ENCODE measurements at regions not wholly inside any gene's neighbourhood (a gene's known extent, or its start where the extent isn't known, plus 50 kb on each side); places are given as distances from the start of the nearest gene placed in this dataset.
"Not testable (repeated sequence)": the region's sequence is repeated elsewhere in the genome, so short reads cannot be mapped to it uniquely, and the experiment has no call there.

DNA sequence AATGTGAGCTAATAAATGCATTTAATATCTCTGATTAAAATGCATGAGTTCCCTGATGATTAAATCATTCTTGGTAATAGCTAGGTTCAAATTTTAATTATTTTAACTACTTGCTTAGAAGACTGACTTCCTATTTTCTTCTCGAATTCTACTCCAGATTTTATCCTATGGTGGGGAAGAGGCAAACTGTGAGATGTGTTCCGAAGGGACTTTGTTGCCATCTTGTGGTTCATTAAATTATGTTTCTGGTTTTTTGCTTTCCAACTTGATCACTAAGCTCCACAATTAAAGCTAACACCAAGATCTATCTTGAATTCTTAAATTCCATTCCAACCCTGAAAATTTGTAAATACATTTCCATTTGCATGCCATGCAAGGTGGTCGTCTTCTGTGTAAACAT is 538.4 kb upstream of the PCDH20 start:
- DNase-seq = no peak

DNA sequence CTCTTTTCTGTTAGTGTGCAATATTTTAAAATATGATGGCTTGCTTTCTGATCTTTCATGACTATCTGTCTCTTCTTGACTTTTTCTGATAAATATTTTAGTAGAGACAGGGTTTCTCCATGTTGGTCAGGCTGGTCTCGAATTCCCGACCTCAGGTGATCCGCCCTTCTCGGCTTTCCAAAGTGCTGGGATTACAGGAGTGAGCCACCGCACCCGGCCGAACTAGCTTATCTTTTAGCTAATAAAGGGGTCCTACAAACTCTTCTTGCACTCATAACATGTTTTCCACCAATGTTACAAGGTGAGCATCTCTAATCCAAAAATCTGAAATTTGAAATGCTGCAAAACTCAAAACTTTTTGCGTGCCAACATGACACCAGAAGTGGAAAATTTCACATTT is 535.2 kb upstream of the PCDH20 start:
- DNase-seq = no peak

DNA sequence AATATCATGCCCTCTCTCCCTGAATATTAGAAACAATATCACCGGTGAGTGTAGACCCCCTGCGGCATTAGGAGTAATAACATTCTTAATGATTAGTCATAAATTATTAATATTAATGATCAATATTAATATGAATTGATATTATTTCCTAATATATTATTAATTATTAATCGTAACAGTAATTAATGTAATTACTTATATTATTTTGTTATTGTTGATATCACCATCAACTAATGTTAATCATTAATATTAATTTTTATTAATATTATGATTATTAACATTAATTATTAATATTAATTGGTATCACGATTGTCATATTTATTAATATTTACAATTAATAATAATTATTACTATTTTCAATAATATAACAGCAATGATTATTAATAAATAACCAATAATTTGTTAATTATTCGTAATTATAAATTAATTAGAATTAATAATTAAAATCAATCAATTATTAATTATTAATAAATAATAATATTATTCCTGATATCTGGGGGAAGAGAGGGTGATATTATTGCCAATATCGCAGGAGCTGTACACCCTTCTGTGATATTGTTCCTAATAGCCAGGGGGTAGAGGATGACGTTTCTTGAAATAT is 528.8 kb upstream of the PCDH20 start:
- DNase-seq = no peak

DNA sequence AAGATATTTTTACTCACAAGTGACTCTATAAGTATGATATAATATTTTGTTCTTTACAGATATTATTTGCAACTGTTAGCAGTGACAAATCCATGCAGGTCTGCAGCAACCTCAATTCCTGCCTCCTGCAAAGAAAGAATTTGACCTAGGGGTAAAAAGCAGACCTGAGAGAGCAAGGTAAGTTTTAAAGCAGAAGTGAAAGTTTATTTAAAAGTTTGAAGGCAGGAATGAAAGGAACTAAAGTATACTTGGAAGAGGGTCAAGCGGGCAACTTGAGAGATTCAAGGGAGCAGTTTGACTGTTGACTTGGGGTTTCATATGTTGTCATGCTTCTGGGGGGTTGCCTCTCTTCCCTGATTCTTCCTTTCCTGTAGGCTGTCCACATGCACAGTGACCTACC is 520.1 kb upstream of the PCDH20 start:
- no peak for DNase-seq

DNA sequence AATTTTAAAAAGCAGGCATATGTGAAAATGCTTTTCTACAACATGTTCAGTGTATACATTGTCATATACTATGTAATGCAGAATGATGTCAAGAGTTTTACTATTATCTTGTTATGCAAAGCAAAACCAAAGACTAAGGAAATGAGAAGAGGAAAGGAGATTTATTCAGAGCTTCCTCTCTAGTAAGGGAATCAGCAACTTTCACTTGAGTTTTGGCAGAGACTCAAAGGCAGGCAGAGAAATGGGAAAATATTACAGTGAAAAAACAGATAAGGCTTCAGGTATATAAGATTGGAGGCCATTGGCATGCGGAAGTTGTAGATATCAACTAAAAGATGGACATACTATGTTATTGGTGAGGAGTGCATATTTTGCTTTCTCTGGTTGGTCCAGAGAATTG is 512.0 kb upstream of the PCDH20 start:
- DNase-seq = no peak

DNA sequence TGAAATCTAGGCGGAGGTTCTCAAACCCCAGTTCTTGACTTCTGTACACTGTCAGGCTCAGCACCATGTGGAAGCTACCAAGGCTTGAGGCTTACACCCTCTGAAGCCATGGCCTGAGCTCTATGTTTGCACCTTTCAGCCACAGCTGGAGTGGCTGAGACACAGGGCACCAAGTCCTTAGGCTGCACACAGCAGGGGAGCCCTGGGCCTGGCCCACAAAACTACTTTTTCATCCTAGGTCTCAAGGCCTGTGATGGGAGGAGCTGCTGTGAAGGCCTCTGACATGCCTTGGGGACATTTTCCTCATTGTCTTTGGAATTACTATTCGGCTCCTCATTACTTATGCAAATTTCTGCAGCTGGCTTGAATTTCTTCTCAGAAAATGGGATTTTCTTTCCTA is 503.2 kb upstream of the PCDH20 start:
- no peak for DNase-seq

DNA sequence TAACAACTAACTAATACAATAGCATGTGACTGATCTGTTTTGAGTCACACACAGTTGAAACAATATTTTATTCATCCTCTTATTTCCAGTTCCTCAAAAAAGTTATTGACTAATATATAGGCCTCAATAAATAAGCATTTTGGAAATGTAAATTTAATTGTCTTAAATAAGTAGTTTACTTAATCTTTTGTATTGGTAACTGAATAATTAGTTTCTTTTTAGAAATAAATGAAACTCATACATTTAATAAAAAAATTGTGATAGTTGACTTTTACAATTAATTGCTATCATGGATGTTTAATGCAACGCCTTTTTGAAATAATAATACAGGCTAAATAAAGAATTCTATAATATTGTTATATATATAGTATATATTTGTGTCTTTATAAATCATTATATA is 500.8 kb upstream of the PCDH20 start:
- DNase-seq = no peak

DNA sequence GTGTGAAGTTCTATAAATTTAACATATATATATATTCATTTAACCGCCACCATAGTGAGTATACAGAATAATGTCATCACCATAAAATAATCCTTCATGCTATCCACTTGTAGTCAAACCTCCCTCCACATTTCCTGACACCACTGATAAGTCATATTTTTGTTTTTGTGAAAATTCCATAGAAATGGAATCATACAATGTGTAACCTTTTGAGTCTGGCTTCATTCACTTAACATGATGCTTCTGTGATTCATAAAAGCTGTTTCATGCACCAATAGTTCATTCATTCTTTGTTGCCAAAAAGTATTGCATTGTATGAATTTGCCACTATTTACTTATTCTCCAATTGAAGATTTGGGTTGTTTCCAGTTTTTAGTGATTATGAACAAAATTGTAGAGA is 497.5 kb upstream of the PCDH20 start:
- DNase-seq = no peak

DNA sequence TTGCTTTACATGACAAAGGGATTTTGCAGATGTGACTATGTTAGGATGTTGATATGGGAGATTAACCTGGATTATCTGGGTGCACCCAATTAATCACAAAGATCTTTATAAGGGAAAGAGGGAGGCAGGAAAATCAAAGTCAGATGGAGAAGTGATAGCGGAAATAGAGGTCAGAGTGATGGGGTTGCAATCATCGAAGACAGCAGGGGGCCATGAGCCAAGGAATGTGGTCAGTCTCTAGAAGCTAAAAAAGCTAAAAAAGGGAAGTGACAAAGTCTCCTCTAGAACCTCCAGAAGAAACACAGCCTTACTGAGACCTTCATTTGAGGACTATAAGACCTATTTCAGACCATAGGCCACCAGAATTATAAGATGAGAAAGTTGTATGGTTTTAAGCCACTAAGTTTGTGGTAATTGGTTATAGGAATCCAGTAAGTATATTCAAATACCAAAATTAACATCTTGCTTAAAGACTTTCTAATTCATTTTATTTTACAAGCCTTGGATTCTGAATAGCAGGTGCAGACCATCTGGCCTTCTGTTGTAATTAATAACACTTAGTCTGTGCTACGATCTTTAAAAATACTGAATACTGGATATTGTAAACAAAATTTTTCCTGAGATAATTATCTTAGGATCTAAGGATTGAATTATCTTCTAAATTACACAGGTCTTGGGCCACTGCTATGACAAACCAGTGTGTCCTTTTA is 493.4 kb upstream of the PCDH20 start:
- no peak for DNase-seq

DNA sequence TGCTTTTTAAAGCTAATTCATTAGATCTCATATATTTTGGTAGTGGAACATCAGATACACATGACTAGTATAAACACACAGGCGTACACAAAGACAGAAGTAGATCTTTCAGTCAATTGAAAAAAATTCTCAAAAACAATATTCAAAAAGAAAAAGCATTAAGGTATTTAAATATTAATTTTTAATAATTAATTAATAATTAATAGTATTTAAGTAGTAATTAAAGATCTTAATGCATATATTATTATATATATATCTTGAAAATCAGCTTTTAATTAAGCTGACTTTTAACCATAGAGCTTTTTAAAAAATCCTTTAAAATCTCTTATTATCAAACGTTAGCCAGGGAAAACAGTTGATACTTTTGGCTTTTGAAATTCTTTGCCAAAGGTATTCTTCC is 489.4 kb upstream of the PCDH20 start:
- DNase-seq = no peak

DNA sequence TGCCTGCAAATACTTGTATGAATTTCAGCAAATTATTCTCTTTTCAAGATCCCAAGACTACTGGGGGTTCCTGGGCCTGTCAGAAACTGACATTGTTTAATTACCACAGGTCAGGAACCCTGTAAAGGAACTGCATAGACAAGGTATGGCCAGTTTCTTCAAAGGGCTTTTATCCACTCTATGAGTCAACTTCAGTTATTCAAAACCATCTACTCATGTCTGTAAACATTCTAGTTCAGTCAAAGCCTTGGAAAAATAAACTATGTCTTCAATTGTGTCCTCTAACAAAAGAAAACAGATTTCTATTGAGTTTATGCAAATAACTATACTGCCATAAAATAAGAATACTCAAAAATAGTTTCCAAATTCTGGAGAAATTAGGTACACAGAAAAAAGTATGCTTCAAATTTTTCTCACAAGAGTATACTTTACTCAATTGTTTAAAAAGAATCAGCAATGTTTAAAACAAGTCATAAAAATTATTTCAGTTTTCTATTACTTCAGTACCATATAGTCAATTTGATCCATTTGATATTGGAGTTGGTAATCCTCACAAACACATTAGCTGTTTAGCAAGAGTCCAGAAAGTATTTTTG is 486.4 kb upstream of the PCDH20 start:
- DNase-seq = no peak

DNA sequence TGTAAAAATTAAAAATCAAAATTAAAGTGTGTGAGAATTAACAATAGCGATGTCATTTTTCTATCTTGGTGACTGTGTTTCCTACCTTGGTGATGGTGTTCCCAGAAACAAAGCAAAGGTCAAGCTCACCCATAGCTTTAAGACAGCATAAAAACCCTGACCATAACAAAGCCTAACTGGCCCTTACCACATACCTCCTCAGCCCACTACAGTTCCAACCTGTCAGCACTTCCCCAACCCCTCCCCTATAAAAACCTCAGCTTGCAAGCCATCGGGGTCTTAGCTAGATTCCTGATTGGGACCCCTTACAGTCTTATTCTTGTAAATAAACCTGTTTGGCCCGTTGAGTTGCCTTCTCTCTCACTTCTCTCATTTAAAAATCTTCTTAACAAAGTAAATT is 484.4 kb upstream of the PCDH20 start:
- DNase-seq = no peak

DNA sequence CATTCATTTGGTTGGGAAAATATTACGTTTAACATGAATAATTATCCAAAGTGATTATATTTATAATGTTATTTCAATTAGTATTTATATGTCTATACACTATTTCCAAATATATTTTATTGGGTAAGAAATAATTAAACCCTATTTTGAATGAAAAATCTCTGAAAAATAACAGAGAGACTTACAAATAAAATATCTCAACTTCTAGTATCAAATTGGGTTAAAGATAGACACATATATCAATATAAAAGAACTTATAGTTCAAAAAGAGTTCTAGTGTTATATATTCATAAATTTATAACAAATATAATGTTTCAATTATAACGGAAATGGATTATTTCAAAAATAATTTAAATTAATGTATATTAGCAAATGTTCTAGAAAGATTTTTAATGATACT is 482.6 kb upstream of the PCDH20 start:
- DNase-seq = no peak

DNA sequence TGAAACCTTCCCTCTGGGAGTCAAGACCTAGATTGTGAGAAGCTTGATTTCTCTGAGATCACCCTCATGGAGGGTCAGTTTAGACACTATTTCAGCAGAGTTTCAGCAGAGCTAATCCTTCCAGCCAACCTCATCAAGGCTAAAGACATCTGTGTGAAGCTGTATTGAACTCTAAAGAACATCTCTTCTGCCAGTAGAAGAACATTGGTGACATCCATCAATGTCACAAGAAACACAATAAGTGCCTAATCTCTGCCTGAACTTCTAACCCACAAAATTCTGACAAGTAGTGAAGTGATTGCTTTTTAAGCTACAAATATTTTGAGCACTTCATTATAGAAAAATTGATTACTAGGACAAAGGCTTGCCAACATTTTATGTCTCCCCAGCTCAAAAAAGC is 475.8 kb upstream of the PCDH20 start:
- no peak for DNase-seq

DNA sequence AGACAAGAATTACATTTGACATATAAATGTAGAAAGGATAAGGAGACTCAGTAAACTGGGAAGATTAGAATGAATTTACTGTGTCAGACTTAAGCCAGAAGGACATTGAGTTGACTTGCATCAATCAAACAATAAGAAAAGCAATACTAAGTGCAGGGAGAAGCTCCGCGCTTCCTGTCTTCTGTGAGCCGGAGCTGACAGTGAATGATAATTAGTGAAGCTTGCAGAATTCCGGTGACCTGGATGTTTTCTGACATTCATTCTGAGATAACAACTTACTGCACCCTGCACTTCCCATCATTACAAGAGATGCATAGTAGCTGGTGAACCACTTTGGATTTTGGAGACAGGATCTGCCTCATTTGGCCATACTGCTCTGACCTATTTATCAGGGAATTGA is 469.2 kb upstream of the PCDH20 start:
- DNase-seq = no peak

DNA sequence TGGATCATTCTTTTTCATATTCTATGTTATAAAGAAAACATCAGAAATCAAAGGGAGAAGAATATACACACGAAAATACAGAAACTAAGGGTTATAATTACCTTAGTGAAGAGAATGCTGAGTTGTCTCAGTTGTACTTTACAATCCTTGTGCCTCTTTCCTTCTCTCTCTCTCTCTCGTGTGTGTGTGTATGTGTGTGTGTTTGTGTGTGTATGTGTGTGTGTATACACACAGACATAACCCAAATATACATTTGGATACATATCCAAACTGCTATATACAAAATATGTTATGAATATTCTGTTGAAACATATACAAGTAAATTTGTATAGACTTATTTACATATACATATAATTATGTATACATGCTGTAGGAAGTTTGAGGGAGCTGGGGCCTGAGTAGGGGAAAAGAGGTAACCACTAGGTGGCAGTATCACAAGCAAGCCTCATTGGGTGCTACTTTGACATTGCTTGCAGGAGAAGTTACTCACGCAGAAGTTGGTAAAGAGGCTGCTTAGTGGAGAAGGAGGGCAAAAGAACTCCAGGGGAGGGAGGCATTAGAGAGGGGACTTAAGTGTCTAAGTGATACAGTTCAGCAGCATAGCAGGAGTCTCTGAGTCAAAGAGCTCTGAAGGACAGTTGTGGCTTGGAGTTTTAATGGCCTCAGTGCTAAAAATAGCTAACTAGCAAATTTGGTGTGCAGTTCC is 465.1 kb upstream of the PCDH20 start:
- no peak for DNase-seq

DNA sequence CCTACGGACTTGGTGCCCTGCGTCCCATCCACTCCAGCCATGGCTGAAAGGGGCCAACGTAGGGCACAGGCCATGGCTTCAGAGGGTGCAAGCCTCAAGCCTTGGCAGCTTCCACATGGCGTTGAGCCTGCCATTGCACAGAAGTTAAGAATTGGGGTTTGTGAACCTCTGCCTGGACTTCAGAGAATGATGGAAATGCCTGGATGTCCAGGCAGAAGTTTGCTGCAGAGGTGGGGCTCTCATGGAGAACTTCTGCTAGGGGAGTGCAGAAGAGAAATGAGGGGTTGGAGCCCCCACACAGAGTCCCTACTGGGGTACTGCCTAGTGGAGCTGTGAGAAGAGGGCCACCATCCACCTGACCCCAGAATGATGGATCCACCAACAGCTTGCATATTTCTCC is 462.9 kb upstream of the PCDH20 start:
- DNase-seq = not testable (repeated sequence)

DNA sequence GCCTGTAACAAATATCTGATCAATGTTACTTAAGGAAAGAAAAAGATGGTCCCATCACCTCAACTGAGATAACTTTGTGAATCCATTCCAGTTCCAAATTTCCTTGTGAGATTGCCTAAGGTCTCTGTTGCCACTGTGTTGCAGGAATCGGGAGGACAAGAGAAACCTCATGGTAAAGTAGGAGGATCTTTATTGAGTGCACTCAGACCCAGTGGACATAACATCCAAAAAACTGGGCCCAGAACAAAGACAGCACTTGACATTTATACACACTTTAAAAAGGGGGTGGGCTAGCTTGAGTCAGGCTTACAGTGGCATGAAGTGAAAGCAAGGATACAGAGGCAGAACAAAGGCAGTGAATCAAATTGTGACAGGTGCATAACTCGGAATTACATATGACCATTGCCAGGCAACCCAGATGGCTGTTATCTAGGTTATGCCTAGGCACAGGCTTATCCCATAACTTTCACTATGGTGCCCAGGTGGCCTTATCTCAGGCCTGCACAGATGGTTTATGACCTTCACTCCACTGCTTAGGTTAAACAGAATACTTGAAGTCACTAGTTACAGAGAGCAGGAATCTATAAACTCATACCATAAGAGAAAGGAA is 459.4 kb upstream of the PCDH20 start:
- DNase-seq = no peak

DNA sequence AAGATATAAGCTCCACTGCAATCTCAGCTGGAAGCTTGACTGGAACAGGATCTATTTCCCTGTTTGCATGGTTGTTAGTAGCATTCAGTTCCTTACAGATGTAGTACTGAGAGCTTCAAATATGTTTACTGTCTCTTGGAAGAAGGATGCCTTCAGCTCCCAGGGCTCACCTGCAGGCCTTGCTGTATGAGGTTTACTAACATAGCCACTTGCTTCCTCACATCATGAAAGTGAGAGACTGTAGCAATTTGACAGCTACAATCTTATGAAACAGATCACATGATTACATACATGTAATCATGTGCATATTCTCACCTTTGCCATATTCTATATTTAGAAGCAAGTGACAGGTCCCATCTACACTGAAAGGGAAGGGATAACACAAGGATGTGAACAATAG is 458.1 kb upstream of the PCDH20 start:
- DNase-seq = no peak

DNA sequence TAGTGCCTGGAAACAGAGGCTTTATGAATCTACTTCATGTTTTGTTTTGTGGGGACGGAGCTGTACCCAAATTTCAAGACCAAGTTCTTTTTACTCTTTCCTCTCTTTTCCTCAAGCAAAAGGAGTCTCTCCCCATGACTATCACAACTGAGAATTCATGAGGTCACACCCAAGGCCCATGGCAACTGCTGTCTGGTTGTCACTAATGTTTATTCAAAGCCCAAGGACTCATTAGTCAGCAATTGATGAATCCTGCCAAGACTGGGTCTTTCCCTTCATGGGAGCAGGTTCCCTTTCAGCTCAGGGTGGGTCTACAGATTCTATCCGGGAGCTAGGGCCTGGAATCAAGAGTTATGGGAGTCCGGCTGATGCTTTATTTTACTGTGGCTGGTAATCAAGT is 441.5 kb upstream of the PCDH20 start:
- DNase-seq = no peak

DNA sequence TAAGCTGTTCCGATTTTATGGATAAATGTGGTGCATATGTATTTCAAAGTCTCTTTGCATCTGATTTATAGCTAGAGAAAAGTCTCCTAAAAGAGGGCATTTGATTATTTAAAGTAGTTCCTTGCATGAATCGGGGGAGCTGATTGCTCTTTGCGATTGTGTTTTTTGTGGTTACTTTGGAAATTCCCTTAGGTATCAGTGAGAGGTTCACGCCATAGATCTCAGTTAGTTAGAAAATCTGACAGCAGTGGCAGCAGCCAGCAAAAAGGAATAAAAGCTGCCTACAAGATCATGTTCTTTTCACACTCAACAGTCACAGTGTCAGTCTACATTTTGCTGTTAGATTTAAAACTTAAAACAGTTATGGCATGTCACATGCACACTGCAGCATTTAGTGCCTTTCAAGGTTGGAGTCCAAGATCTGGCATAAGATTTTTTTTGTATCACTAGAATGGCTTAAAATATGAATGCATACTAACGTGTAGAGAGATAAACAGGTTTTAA is 436.5 kb upstream of the PCDH20 start:
- DNase-seq = no peak

DNA sequence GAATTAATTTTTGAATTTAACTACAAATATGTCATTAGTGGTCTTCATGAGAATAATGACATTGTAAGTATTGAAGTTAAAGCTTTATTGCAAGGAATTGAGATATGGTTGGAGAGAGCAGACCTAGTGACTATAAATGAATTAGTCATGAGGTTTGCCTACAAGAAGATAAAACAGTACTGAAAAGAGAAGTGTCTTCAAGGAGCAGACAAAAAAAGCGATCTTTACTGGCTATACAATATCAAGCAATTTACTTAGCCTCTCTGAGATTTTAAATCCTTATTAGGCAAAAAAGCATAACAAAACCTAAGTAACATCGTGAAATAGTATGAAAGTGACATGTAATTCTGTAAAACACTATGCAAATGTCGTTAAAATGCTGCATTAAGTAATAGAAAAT is 435.1 kb upstream of the PCDH20 start:
- DNase-seq = no peak

DNA sequence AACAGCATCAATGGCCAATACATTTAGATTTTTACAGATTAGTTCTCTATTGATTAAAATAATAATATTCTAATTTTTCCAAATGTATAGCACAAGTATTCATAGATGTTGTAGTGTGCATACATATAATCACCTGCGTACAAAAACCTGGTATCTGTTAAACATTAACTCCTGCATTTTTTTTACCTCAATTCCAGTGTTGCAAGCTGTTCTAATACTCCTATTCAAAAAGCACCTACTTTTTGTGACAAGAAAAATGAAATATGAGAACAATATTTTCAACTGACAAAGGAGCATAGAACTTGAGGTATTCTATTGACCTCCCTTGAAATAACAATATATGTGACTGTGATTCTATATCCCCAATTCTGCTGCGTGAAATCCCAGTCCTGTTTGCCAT is 422.9 kb upstream of the PCDH20 start:
- DNase-seq = no peak

DNA sequence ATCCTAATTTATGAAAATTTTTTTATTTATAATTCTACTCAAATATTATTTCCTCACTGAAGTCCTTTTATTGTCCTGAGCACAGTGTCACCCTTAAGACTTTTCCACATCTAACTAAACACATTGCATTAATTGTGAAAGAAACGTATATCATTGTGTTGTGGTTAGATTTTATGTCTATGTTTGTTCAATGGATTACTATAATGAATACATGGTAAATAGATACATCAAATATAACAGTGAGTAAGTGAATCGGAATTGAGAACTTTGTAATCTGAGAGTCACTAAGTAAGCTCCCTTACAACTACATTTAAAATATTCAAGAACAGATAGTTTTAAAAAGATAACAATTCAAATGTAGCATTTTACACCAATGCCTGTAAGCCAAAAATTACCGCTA is 417.6 kb upstream of the PCDH20 start:
- DNase-seq = no peak
